OCI-LY3 (cell line): ENCODE measurements at regions not wholly inside any gene's neighbourhood (a gene's known extent, or its start where the extent isn't known, plus 50 kb on each side); places are given as distances from the start of the nearest gene placed in this dataset.

ENCODE experiments used
- H2AFZ ChIP-seq: fragments of 200-600, 300-600 bp; shearing (Covaris generic); 2 replicates; pipeline ENCODE4 v1.6.0; 2014; ENCODE audit warnings: antibody characterized with exemption, low read depth, low read length
- H3K27ac ChIP-seq: fragments of 200-600, 300-600 bp; sonication (generic); 2 replicates; pipeline ENCODE4 v1.5.1; 2014; ENCODE audit warnings: mild to moderate bottlenecking, low read length, moderate library complexity, mixed read lengths
- H3K27me3 ChIP-seq: fragments of 200-600, 300-600 bp; sonication (generic); 2 replicates; pipeline ENCODE4 v1.6.1; 2014; ENCODE audit warnings: low read depth, low read length, mixed read lengths
- H3K36me3 ChIP-seq: fragments of 200-600, 300-600 bp; sonication (generic); replicated peaks from 2 replicates; pipeline ENCODE3; 2014; ENCODE audit warnings: low read depth, low read length, mixed read lengths
- H3K4me1 ChIP-seq: fragments of 300-600, 200-600 bp; sonication (generic); 2 replicates; pipeline ENCODE4 v1.6.1; 2014; ENCODE audit warnings: low read length, mixed read lengths
- H3K4me2 ChIP-seq: fragments of 200-600, 300-600 bp; sonication (generic); 2 replicates; pipeline ENCODE4 v1.6.1; 2014; ENCODE audit warnings: low read length, mixed read lengths
- H3K4me3 ChIP-seq: fragments of 300-600, 200-600 bp; sonication (generic); 2 replicates; pipeline ENCODE4 v1.5.1; 2014; ENCODE audit warnings: antibody characterized with exemption, mild to moderate bottlenecking, low read length, moderate library complexity
- H3K79me2 ChIP-seq: fragments of 300-600, 200-600 bp; shearing (Covaris generic); 2 replicates; pipeline ENCODE4 v1.6.1; 2014; ENCODE audit warnings: mild to moderate bottlenecking, low read length, mixed read lengths
- H3K9ac ChIP-seq: fragments of 300-600, 200-600 bp; shearing (Covaris generic); 2 replicates; pipeline ENCODE4 v1.6.0; 2014; ENCODE audit warnings: mild to moderate bottlenecking, low read length, moderate library complexity
- H3K9me3 ChIP-seq: fragments of 200-600, 300-600 bp; shearing (Covaris generic); 2 replicates; pipeline ENCODE4 v1.6.1; 2014; ENCODE audit warnings: low read length, mixed read lengths; ENCODE audit not compliant: insufficient read depth
- H4K20me1 ChIP-seq: fragments of 200-600, 300-600 bp; sonication (generic); 2 replicates; pipeline ENCODE4 v1.6.1; 2016; ENCODE audit warnings: low read length, mixed read lengths; ENCODE audit not compliant: insufficient read depth
- EZH2phosphoT487 ChIP-seq: fragments of 200-600 bp; shearing (Covaris generic); IDR thresholded peaks from 2 replicates; pipeline ENCODE4 v1.6.1; 2018; ENCODE audit warnings: antibody characterized with exemption, mixed run types, low read depth
- TF ChIP-seq, protein P1 (sequence below): fragments of 200-600, 300-600 bp; sonication (generic); IDR thresholded peaks from 2 replicates; pipeline ENCODE4 v1.5.1; 2014; ENCODE audit warnings: antibody characterized with exemption, low read length, low read depth

DNA sequence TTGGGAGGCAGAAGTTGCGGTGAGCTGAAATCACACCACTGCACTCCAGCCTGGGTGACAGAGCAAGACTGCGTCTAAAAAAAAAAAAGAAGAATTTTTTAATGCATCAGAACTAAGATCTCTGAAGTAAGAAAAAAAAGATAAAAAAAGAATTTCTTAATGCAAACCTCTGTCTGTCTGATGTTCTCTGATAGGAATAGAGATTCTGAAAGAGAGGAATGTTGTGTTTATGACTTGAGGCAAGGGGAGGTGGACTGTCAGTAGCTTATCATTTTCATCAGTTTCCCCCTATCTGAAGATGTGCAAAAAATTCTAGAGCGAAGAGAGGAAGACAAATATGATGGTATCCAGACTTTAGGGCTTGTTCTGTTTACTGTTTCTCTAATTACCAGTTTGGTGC lies 121.5 kb downstream of the SEC23IP start:
- H3K27ac ChIP-seq = no peak overlapping the region
- no peaks in the 10 kb centered on the region for H3K79me2 ChIP-seq
- no peak overlapping the region for H3K4me2 ChIP-seq
- no peak overlapping the region for H3K9ac ChIP-seq
- H3K27me3 ChIP-seq = no peaks in the 10 kb centered on the region
- H2AFZ ChIP-seq = no peak overlapping the region
- H3K36me3 ChIP-seq = no peaks in the 10 kb centered on the region
- no peak for TF ChIP-seq EZH2phosphoT487
- TF ChIP-seq, protein P1, sequence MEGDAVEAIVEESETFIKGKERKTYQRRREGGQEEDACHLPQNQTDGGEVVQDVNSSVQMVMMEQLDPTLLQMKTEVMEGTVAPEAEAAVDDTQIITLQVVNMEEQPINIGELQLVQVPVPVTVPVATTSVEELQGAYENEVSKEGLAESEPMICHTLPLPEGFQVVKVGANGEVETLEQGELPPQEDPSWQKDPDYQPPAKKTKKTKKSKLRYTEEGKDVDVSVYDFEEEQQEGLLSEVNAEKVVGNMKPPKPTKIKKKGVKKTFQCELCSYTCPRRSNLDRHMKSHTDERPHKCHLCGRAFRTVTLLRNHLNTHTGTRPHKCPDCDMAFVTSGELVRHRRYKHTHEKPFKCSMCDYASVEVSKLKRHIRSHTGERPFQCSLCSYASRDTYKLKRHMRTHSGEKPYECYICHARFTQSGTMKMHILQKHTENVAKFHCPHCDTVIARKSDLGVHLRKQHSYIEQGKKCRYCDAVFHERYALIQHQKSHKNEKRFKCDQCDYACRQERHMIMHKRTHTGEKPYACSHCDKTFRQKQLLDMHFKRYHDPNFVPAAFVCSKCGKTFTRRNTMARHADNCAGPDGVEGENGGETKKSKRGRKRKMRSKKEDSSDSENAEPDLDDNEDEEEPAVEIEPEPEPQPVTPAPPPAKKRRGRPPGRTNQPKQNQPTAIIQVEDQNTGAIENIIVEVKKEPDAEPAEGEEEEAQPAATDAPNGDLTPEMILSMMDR = no peak
- no peak overlapping the region for H3K4me3 ChIP-seq
- H3K9me3 ChIP-seq = no peaks in the 10 kb centered on the region
- no peaks in the 10 kb centered on the region for H3K4me1 ChIP-seq
- no peaks in the 10 kb centered on the region for H4K20me1 ChIP-seq

DNA sequence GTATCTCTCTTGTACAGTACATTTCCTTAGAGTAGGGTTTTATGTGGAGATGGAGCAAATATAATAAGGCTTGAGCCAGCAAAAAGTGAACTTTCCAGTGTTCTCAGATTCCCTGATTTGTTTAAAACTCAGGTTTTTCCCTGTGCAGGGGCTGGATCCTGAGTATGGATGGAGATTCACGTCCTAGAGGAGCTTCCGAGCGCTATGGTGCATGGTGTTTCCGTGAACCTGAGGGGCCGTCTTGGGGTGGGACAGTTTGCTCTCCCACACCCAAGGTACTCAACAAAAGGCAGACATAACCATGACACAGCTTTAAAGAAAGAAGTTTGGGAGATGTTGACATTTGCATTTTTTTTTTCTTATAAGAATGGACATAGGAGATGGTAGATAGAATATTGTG lies 122.5 kb downstream of the SEC23IP start:
- H3K79me2 ChIP-seq = no peaks in the 10 kb centered on the region
- H3K4me2 ChIP-seq = no peak overlapping the region
- no peak overlapping the region for H2AFZ ChIP-seq
- H3K27ac ChIP-seq = no peak overlapping the region
- no peaks in the 10 kb centered on the region for H3K27me3 ChIP-seq
- H3K4me1 ChIP-seq = no peaks in the 10 kb centered on the region
- H3K9me3 ChIP-seq = no peaks in the 10 kb centered on the region
- no peak overlapping the region for H3K4me3 ChIP-seq
- H3K36me3 ChIP-seq = no peaks in the 10 kb centered on the region
- TF ChIP-seq, protein P1 = no peak
- TF ChIP-seq EZH2phosphoT487 = no peak
- H3K9ac ChIP-seq = no peak overlapping the region
- no peaks in the 10 kb centered on the region for H4K20me1 ChIP-seq

DNA sequence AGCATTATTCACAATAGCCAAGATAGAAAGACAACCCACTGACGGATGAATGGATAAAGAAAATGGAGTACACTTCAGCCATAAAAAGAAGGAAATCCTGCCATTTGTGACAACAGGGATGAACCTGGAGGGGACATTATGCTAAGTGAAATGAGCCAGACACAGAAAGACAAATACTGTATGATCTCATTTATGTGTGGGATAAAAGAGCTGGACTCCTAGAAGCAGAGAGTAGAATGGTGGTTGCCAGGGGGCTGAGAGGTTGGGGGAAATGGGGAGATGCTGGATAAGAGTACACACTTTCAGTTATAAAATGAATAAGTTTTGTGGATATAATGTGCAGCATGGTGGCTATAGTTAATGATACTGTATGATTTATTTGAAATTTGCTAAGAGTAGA lies 124.4 kb downstream of the SEC23IP start:
- H2AFZ ChIP-seq = no peak overlapping the region
- H3K27me3 ChIP-seq = no peaks in the 10 kb centered on the region
- no peaks in the 10 kb centered on the region for H3K4me1 ChIP-seq
- H3K4me2 ChIP-seq = no peak overlapping the region
- H3K36me3 ChIP-seq = no peaks in the 10 kb centered on the region
- TF ChIP-seq EZH2phosphoT487 = no peak
- TF ChIP-seq, protein P1 = no peak
- no peak overlapping the region for H3K9ac ChIP-seq
- H3K4me3 ChIP-seq = no peak overlapping the region
- H3K79me2 ChIP-seq = no peaks in the 10 kb centered on the region
- H3K9me3 ChIP-seq = no peaks in the 10 kb centered on the region
- no peak overlapping the region for H3K27ac ChIP-seq
- H4K20me1 ChIP-seq = no peaks in the 10 kb centered on the region

DNA sequence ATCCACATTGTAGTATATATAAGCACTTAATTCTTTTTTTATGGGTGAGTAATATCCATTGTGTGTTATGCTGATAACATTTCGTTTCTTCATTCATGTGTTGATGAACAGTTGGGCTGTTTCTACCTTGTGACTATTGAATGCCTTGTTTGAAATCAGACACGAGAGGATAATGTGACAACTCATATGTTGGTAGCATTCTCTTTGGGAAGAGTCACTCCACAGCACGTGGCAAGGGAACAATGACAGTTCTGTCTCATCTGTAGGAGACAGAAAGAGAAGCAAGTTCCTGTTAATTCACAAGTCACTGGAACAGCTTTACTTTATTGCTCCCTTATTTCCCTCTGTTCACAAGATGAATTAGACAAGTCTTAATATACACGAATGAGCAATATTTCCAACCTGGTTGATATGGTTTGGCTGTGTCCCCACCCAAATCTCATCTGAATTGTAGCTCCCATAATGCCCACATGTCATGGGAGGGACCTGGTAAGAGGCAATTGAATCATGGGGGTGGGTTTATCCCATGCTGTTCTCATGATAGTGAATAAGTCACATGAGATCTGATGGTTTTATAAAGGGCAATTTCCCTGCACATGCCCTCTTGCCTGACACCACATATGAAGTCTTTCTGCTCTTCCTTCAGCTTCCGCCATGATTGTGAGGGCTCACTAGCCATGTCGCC lies 125.3 kb downstream of the SEC23IP start:
- no peaks in the 10 kb centered on the region for H3K27me3 ChIP-seq
- H3K9me3 ChIP-seq = no peaks in the 10 kb centered on the region
- no peaks in the 10 kb centered on the region for H3K36me3 ChIP-seq
- TF ChIP-seq, protein P1 = no peak
- TF ChIP-seq EZH2phosphoT487 = no peak
- no peak overlapping the region for H3K4me2 ChIP-seq
- H3K79me2 ChIP-seq = no peaks in the 10 kb centered on the region
- H3K9ac ChIP-seq = no peak overlapping the region
- H3K4me1 ChIP-seq = no peaks in the 10 kb centered on the region
- H4K20me1 ChIP-seq = no peaks in the 10 kb centered on the region
- H3K4me3 ChIP-seq = no peak overlapping the region
- H3K27ac ChIP-seq = no peak overlapping the region
- H2AFZ ChIP-seq = no peak overlapping the region
